Mesenchymal stem cell (in vitro differentiated cells and primary cell): ENCODE measurements at regions not wholly inside any gene's neighbourhood (a gene's known extent, or its start where the extent isn't known, plus 50 kb on each side); places are given as distances from the start of the nearest gene placed in this dataset.

Experiments
- DNase-seq: peaks from one replicate; pipeline ENCODE4 v3.0.0-alpha.2; 2013
- H2AFZ ChIP-seq: one replicate; pipeline ENCODE4 v1.6.1; 2013; ENCODE audit warnings: low read depth, mild to moderate bottlenecking, control low read depth, inconsistent platforms, low read length, moderate library complexity
- H2AK5ac ChIP-seq: 2 replicates; pipeline ENCODE4 v1.6.1; 2013; ENCODE audit warnings: low read length, moderate library complexity, mild to moderate bottlenecking, inconsistent platforms; ENCODE audit not compliant: severe bottlenecking
- H2BK120ac ChIP-seq: one replicate; pipeline ENCODE4 v1.6.1; 2013; ENCODE audit warnings: low read depth, mild to moderate bottlenecking, inconsistent platforms, low read length, moderate library complexity
- H2BK12ac ChIP-seq, 2 experiments: one replicate each; pipeline ENCODE4 v1.6.1; 2013; ENCODE audit warnings: inconsistent platforms in 2 of 2, low read length in 2 of 2, mild to moderate bottlenecking in 2 of 2, moderate library complexity in 2 of 2, control low read depth in 1 of 2
- H2BK15ac ChIP-seq: one replicate; pipeline ENCODE4 v1.6.1; 2013; ENCODE audit warnings: mild to moderate bottlenecking, low read depth, inconsistent platforms; ENCODE audit not compliant: poor library complexity, severe bottlenecking
- H2BK5ac ChIP-seq: 2 replicates; pipeline ENCODE4 v1.6.1; 2013; ENCODE audit warnings: low read depth, mild to moderate bottlenecking, low read length, control low read depth, inconsistent platforms; ENCODE audit not compliant: poor library complexity, severe bottlenecking
- H3K14ac ChIP-seq, 2 experiments: one replicate each; pipeline ENCODE4 v1.6.1; 2013; ENCODE audit warnings: inconsistent platforms in 2 of 2, low read length in 2 of 2, control low read depth in 1 of 2, mild to moderate bottlenecking in 1 of 2, moderate library complexity in 1 of 2
- H3K18ac ChIP-seq, 2 experiments: one replicate each; pipeline ENCODE4 v1.6.1; 2013; ENCODE audit warnings: inconsistent platforms in 2 of 2, low read length in 2 of 2, control low read depth in 1 of 2, low read depth in 1 of 2, mild to moderate bottlenecking in 1 of 2
- H3K23ac ChIP-seq, 2 experiments: one replicate each; pipeline ENCODE4 v1.6.1; 2013; ENCODE audit warnings: inconsistent platforms in 2 of 2, low read length in 2 of 2, mild to moderate bottlenecking in 2 of 2, moderate library complexity in 2 of 2, control low read depth in 1 of 2
- H3K27ac ChIP-seq: 2 replicates; pipeline ENCODE4 v1.5.1; 2013; ENCODE audit warnings: mild to moderate bottlenecking, moderate library complexity, low read length, control low read depth, inconsistent platforms; ENCODE audit not compliant: poor library complexity, severe bottlenecking
- H3K27me3 ChIP-seq, 2 experiments: 2 replicates each; pipeline versions ENCODE4 v1.6.1 to v1.7.0; 2013; ENCODE audit warnings: low read length in 2 of 2, mild to moderate bottlenecking in 2 of 2, moderate library complexity in 2 of 2, control low read depth in 1 of 2, inconsistent platforms in 1 of 2; ENCODE audit not compliant: control insufficient read depth in 1 of 2, insufficient read depth in 1 of 2
- H3K36me3 ChIP-seq, 2 experiments: 2 replicates each; pipeline versions ENCODE4 v1.6.1 to v1.7.0; 2013; ENCODE audit warnings: low read length in 2 of 2, control low read depth in 1 of 2, inconsistent platforms in 1 of 2, low read depth in 1 of 2, mild to moderate bottlenecking in 1 of 2; ENCODE audit not compliant: insufficient read depth in 2 of 2, control insufficient read depth in 1 of 2
- H3K4ac ChIP-seq, 2 experiments: one replicate each; pipeline ENCODE4 v1.6.1; 2013; ENCODE audit warnings: inconsistent platforms in 2 of 2, low read length in 2 of 2, mild to moderate bottlenecking in 2 of 2, moderate library complexity in 2 of 2, control low read depth in 1 of 2, low read depth in 1 of 2
- H3K4me1 ChIP-seq: 2 replicates; pipeline ENCODE4 v1.6.1; 2013; ENCODE audit warnings: low read depth, low read length, control low read depth; ENCODE audit not compliant: control insufficient read depth, insufficient read depth
- H3K4me2 ChIP-seq: 2 replicates; pipeline ENCODE4 v1.6.1; 2013; ENCODE audit warnings: low read length, mild to moderate bottlenecking, inconsistent platforms; ENCODE audit not compliant: poor library complexity, severe bottlenecking
- H3K4me3 ChIP-seq, 2 experiments: 2 replicates each; pipeline versions ENCODE4 v1.5.1 to v1.7.0; 2013; ENCODE audit warnings: low read length in 2 of 2, mild to moderate bottlenecking in 2 of 2, control low read depth in 1 of 2, low read depth in 1 of 2; ENCODE audit not compliant: insufficient read depth in 1 of 2
- H3K79me1 ChIP-seq: replicated peaks from 2 replicates; pipeline ENCODE4 v1.6.1; 2013; ENCODE audit warnings: mild to moderate bottlenecking, control low read depth, low read length, inconsistent platforms; ENCODE audit not compliant: poor library complexity, severe bottlenecking
- H3K9ac ChIP-seq: 2 replicates; pipeline ENCODE4 v1.7.0; 2013; ENCODE audit warnings: mild to moderate bottlenecking, low read length, moderate library complexity
- H3K9me3 ChIP-seq: 2 replicates; pipeline ENCODE4 v1.7.0; 2013; ENCODE audit warnings: mild to moderate bottlenecking, low read length; ENCODE audit not compliant: control insufficient read depth
- H4K8ac ChIP-seq: one replicate; pipeline ENCODE4 v1.6.1; 2013; ENCODE audit warnings: inconsistent platforms, mild to moderate bottlenecking, low read length, moderate library complexity
- H4K91ac ChIP-seq: one replicate; pipeline ENCODE4 v1.6.1; 2013; ENCODE audit warnings: mild to moderate bottlenecking, low read length, inconsistent platforms
- WGBS: methylation state at CpG from one replicate; pipeline ENCODE4 v1.1.7; 2013; ENCODE audit warnings: mixed read lengths; 5-methylcytosine and 5-hydroxymethylcytosine counted together

- Histone ChIP-seq H3K14ac (no peak overlapping the region), H2BK5ac (no peak overlapping the region), H3K4me2 (no peak overlapping the region), H3K27me3 (peaks cover 0 to 14% of the 10 kb centered on the region in 2 experiments), H3K27ac (no peak overlapping the region), H2AFZ (no peak overlapping the region), H3K4me1 (peaks cover 1% of the 10 kb centered on the region), H2BK15ac (no peak overlapping the region), H3K36me3 (no peaks in the 10 kb centered on the region), H2BK12ac (no peak overlapping the region), H3K23ac (no peak overlapping the region), H4K8ac (no peak overlapping the region), H3K18ac (no peak overlapping the region), H3K9me3 (no peaks in the 10 kb centered on the region), H3K79me1 (no peaks in the 10 kb centered on the region), H3K4ac (no peak overlapping the region), H2AK5ac (no peak overlapping the region), H3K4me3 (peak overlapping the region in 1 of 2 experiments; percentile 29), H2BK120ac (no peak overlapping the region), H4K91ac (no peak overlapping the region), H3K9ac (no peak overlapping the region)
- WGBS = 94% methylated on average over 8 of the region's 11 CpGs
- no peak for DNase-seq
These were observed 73.5 kb downstream of the TNFAIP2 start for GRCh38 chr14:103196716-103197115.

- Histone ChIP-seq H3K9me3 (no peaks in the 10 kb centered on the region), H3K27ac (no peak overlapping the region), H3K4me1 (peaks cover 1% of the 10 kb centered on the region), H2BK120ac (no peak overlapping the region), H2BK5ac (no peak overlapping the region), H3K4me3 (peak overlapping the region in 1 of 2 experiments; percentile 38), H3K9ac (peak overlapping the region; percentile 91), H3K4me2 (no peak overlapping the region), H2AFZ (no peak overlapping the region), H3K18ac (no peak overlapping the region), H3K4ac (no peak overlapping the region), H3K79me1 (no peaks in the 10 kb centered on the region), H3K23ac (no peak overlapping the region), H4K8ac (no peak overlapping the region), H3K14ac (no peak overlapping the region), H3K27me3 (peaks cover 0 to 23% of the 10 kb centered on the region in 2 experiments), H3K36me3 (no peaks in the 10 kb centered on the region), H2AK5ac (no peak overlapping the region), H2BK15ac (no peak overlapping the region), H4K91ac (no peak overlapping the region), H2BK12ac (no peak overlapping the region)
- DNase-seq = peak; percentile 89
- WGBS = 71% methylated on average over 14 of the region's 14 CpGs
These were observed 75.2 kb downstream of the TNFAIP2 start for GRCh38 chr14:103198131-103199105.

GRCh38 chr14:103199124-103199523 is 75.9 kb downstream of the TNFAIP2 start:
- WGBS = 68% methylated on average over 5 of the region's 6 CpGs
- H2BK120ac ChIP-seq = no peak overlapping the region

GRCh38 chr14:103201801-103202200 is 78.5 kb downstream of the TNFAIP2 start:
- Histone ChIP-seq H3K9me3 (no peaks in the 10 kb centered on the region), H3K27ac (no peak overlapping the region), H2AFZ (no peak overlapping the region)

More at GRCh38 chr14:103199124-103199523, 75.9 kb downstream of the TNFAIP2 start:
- Histone ChIP-seq H3K9ac (peak overlapping the region; percentile 91), H2BK15ac (no peak overlapping the region), H3K14ac (no peak overlapping the region), H3K4ac (no peak overlapping the region), H3K23ac (no peak overlapping the region), H3K9me3 (no peaks in the 10 kb centered on the region), H2AK5ac (no peak overlapping the region), H3K4me3 (peak overlapping the region in 1 of 2 experiments; percentile 38), H2AFZ (no peak overlapping the region), H3K27me3 (peaks cover 0 to 23% of the 10 kb centered on the region in 2 experiments), H2BK5ac (no peak overlapping the region), H3K4me1 (peaks cover 1% of the 10 kb centered on the region), H2BK12ac (no peak overlapping the region), H3K27ac (no peak overlapping the region), H3K4me2 (no peak overlapping the region), H3K79me1 (no peaks in the 10 kb centered on the region), H3K18ac (no peak overlapping the region), H3K36me3 (peaks cover 0 to 4% of the 10 kb centered on the region in 2 experiments), H4K91ac (no peak overlapping the region), H4K8ac (no peak overlapping the region)
- no peak for DNase-seq

More at GRCh38 chr14:103201801-103202200, 78.5 kb downstream of the TNFAIP2 start:
- H4K91ac ChIP-seq = no peak overlapping the region
- no peak overlapping the region for H3K14ac ChIP-seq
- H2AK5ac ChIP-seq = no peak overlapping the region
- no peak overlapping the region for H2BK120ac ChIP-seq
- H3K4me1 ChIP-seq = peaks cover 2% of the 10 kb centered on the region
- H2BK15ac ChIP-seq = no peak overlapping the region
- no peak overlapping the region for H3K4ac ChIP-seq
- 77% methylated on average over 5 of the region's 6 CpGs for WGBS
- no peak overlapping the region for H2BK12ac ChIP-seq
- H3K9ac ChIP-seq = peak overlapping the region; percentile 27
- peaks cover 0 to 36% of the 10 kb centered on the region in 2 experiments for H3K27me3 ChIP-seq
- H3K23ac ChIP-seq = no peak overlapping the region
- no peak overlapping the region for H4K8ac ChIP-seq
- H3K36me3 ChIP-seq = peaks cover 4 to 5% of the 10 kb centered on the region in 2 experiments
- H3K4me2 ChIP-seq = no peak overlapping the region
- H2BK5ac ChIP-seq = no peak overlapping the region
- DNase-seq = no peak
- H3K4me3 ChIP-seq = no peak overlapping the region
- H3K18ac ChIP-seq = no peak overlapping the region
- no peaks in the 10 kb centered on the region for H3K79me1 ChIP-seq
